Brain microvascular endothelial cell (primary cell): ENCODE measurements at regions not wholly inside any gene's neighbourhood (a gene's known extent, or its start where the extent isn't known, plus 50 kb on each side); places are given as distances from the start of the nearest gene placed in this dataset.

Experiments
- DNase-seq: peaks from one replicate; pipeline ENCODE4 v3.0.0-alpha.2; 2020
- H3K27ac ChIP-seq: fragments of 250-450 bp; sonication (Bioruptor Pico); 2 replicates; pipeline ENCODE4 v1.5.1; 2020; ENCODE audit warnings: mild to moderate bottlenecking, moderate library complexity
- H3K27me3 ChIP-seq: fragments of 250-450 bp; sonication (Bioruptor Pico); replicated peaks from 2 replicates; pipeline ENCODE4 v1.5.1; 2020; ENCODE audit warnings: mild to moderate bottlenecking
- H3K36me3 ChIP-seq: fragments of 250-450 bp; sonication (Bioruptor Pico); replicated peaks from 2 replicates; pipeline ENCODE4 v1.5.1; 2020; ENCODE audit warnings: mild to moderate bottlenecking
- H3K4me3 ChIP-seq: 2 replicates; pipeline ENCODE4 v1.5.1; 2011; ENCODE audit warnings: low read depth, mild to moderate bottlenecking, control low read depth, low read length, moderate library complexity
- in situ Hi-C: cut with HindIII; loops from 2 replicates; pipeline ENCODE4 v1.10.0; 2017; ENCODE audit warnings: low sequenced_read_pairs, low pct_ligation_motif_present
- TF ChIP-seq, protein P1 (sequence below): IDR thresholded peaks from 2 replicates; pipeline ENCODE4 v1.5.1; 2011; ENCODE audit warnings: low read depth, mild to moderate bottlenecking, moderate library complexity, low read length, control low read depth, inconsistent platforms; ENCODE audit errors: missing control alignments

DNA sequence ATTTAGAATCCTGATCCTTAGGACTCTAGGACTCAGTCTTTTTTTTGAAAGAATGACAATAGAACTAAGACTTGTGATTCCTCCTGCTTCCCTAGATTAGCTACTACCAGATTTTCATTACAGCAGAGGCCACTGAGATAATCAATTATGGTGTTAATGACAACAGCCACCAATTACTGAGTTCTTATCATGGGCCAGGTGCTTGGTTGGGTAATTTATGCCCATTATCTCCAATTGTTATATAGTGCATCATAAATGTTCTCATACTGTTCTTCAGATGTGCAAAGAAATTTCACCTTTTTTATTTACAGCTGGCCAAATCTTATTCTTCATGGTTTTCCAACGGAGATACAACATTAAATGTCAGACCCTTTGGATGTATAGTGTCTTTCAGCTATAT, 162.9 kb upstream of the CMC1 start:
- in situ Hi-C loops, result no loop called here
- Histone ChIP-seq H3K27ac (no peak overlapping the region), H3K27me3 (no peaks in the 10 kb centered on the region), H3K4me3 (no peak overlapping the region), H3K36me3 (no peaks in the 10 kb centered on the region)
- no peak for DNase-seq
- TF ChIP-seq, protein P1, sequence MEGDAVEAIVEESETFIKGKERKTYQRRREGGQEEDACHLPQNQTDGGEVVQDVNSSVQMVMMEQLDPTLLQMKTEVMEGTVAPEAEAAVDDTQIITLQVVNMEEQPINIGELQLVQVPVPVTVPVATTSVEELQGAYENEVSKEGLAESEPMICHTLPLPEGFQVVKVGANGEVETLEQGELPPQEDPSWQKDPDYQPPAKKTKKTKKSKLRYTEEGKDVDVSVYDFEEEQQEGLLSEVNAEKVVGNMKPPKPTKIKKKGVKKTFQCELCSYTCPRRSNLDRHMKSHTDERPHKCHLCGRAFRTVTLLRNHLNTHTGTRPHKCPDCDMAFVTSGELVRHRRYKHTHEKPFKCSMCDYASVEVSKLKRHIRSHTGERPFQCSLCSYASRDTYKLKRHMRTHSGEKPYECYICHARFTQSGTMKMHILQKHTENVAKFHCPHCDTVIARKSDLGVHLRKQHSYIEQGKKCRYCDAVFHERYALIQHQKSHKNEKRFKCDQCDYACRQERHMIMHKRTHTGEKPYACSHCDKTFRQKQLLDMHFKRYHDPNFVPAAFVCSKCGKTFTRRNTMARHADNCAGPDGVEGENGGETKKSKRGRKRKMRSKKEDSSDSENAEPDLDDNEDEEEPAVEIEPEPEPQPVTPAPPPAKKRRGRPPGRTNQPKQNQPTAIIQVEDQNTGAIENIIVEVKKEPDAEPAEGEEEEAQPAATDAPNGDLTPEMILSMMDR, result no peak

DNA sequence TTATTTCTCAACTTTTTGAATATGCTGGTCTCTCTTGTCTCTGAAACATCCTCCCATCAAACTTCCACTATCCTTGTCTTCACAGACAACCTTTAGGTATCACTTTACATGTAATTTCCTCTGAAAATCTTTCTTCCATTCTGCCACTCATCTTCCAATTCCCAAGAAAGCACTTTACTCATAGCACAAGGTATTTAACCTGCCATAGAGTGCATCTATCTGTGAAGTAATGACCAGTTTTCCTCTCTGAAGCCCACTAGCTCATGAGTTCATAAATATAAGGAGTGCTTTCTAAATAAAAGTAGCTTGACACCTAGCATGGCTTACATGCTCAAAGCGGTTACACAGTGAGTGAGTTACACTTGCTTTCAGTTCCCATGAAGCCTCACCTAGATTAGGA, 160.7 kb upstream of the CMC1 start:
- Histone ChIP-seq H3K27ac (no peak overlapping the region), H3K36me3 (no peaks in the 10 kb centered on the region), H3K4me3 (no peak overlapping the region), H3K27me3 (no peaks in the 10 kb centered on the region)
- in situ Hi-C loops, result no loop called here
- DNase-seq, result no peak
- TF ChIP-seq, protein P1, result no peak

DNA sequence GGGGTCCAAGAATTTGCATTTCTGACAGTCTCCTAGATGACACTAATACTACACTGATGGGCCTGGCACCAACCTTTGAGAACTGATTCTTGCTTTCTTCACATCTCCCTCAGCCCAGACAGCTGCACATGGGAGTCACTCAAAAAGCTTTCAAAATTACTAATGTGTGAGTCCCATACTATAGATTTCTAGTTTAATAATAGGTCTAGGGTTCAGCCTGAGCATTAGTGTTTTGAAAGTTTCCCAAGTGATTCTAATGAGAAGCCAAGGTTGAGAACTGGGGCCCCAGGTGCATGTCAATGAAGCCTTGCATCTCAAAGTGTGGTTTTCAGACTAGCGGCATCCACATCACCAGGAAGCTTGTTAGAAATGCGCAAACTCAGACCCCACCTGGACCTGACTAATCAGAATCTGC, 159.9 kb upstream of the CMC1 start:
- no peak for DNase-seq
- H3K36me3 ChIP-seq, result no peaks in the 10 kb centered on the region

DNA sequence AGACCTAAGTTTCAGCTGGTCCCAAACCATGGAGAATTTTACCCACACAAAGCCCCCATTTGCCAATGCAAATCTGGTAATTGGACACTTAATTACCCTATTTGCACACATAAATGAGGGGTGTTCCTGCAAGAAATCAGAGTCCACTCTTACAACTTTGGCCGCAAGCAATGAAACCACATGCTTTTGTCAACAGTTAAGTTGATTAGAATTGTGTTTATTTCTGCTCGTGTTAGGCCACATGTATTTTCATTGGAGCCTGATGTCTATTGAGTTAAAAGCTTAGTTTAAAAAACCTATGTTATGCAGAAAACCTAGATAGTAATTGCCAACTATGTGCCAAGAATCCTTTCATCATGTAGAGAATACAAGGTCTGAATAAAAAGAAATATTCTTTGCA, 153.8 kb upstream of the CMC1 start:
- Histone ChIP-seq H3K4me3 (no peak overlapping the region), H3K27me3 (no peaks in the 10 kb centered on the region), H3K36me3 (no peaks in the 10 kb centered on the region), H3K27ac (no peak overlapping the region)
- TF ChIP-seq, protein P1, result no peak
- no peak for DNase-seq
- in situ Hi-C loops, result no loop called here

More for the DNA sequence above, 159.9 kb upstream of the CMC1 start:
- in situ Hi-C loops, result no loop called here
- Histone ChIP-seq H3K27ac (no peak overlapping the region), H3K27me3 (no peaks in the 10 kb centered on the region), H3K4me3 (no peak overlapping the region)
- TF ChIP-seq, protein P1, result no peak

DNA sequence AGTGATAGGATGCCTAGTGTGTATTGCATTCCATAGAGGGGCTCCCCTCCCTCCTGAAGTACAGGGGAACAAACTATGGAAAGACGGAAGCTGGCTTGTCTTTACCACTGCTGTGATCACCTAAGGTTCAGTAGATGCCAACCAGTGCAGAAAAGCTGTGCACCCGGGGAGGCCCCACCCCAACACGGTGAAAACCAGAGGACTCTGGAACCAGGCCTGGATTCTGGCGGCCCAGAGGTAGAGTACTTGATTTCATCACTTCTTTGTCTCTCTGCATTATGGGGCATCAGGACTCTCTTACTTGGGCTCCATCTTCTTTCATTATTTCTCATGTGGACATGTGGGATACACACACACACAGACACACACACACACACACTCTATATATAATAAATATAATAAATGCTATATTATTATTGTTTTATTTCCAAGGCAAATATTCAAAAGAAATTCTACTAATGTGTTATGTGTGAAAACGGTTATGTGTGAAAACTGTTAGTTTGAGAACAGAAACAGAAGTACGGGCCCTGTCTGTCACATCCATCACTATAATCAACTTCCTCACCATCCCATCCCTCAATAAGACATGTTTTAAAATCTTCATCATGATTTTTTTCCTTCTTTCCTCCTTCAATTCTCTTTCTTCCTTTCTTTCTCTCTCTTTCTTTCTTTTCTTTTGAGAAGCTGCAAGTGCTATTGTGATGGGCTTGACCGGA, 152.4 kb upstream of the CMC1 start:
- in situ Hi-C loops, result no loop called here
- H3K36me3 ChIP-seq, result no peaks in the 10 kb centered on the region
- no peak overlapping the region for H3K4me3 ChIP-seq
- TF ChIP-seq, protein P1, result no peak
- H3K27ac ChIP-seq, result no peak overlapping the region
- no peaks in the 10 kb centered on the region for H3K27me3 ChIP-seq
- DNase-seq, result no peak

DNA sequence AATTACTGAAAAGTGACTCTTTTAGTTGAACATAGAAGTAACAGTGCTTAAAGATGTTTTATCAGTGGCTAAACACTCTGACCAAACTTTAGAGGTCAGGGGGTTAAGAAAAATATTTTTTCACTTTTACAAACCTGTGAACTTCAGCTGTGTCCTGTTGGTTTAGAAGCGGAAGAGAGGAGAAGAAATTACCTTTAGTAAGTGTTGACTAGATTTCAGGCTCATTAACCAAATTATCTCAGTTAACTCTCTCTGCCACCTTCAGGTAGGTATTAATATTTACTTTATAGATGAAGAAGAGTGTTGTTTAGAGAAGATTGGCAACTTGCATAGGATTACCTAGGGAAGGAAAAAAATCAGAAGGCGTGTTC, 151.9 kb upstream of the CMC1 start:
- in situ Hi-C loops, result no loop called here
- TF ChIP-seq, protein P1, result no peak
- Histone ChIP-seq H3K4me3 (no peak overlapping the region), H3K36me3 (no peaks in the 10 kb centered on the region), H3K27ac (no peak overlapping the region), H3K27me3 (no peaks in the 10 kb centered on the region)
- DNase-seq, result no peak
